Epidermal melanocyte (primary cell): ENCODE measurements at regions not wholly inside any gene's neighbourhood (a gene's known extent, or its start where the extent isn't known, plus 50 kb on each side); places are given as distances from the start of the nearest gene placed in this dataset.

Experiments
- DNase-seq: peaks from one replicate; pipeline ENCODE4 v3.0.0; 2011; ENCODE audit warnings: low spot score; ENCODE audit not compliant: insufficient read length

GRCh38 chr2:79453918-79454317 is 58.9 kb upstream of the CTNNA2 start:
- no peak for DNase-seq

GRCh38 chr2:79452651-79453050 is 60.2 kb upstream of the CTNNA2 start:
- no peak for DNase-seq

- DNase-seq, result no peak
Observed at GRCh38 chr2:79447463-79447862, 65.4 kb upstream of the CTNNA2 start.

GRCh38 chr2:79446313-79446712 is 66.5 kb upstream of the CTNNA2 start:
- no peak for DNase-seq

- no peak for DNase-seq
Observed at GRCh38 chr2:79437433-79438267, 75.2 kb upstream of the CTNNA2 start.

- DNase-seq, result no peak
Observed at GRCh38 chr2:79434362-79434761, 78.5 kb upstream of the CTNNA2 start.

GRCh38 chr2:79432731-79433146 is 80.1 kb upstream of the CTNNA2 start:
- no peak for DNase-seq

- no peak for DNase-seq
Observed at GRCh38 chr2:79428745-79429144, 84.1 kb upstream of the CTNNA2 start.

- DNase-seq, result no peak
Observed at GRCh38 chr2:79414690-79415089, 98.2 kb upstream of the CTNNA2 start.

GRCh38 chr2:79394485-79394859 is 118.4 kb upstream of the CTNNA2 start:
- no peak for DNase-seq

GRCh38 chr2:79393806-79394484 is 118.9 kb upstream of the CTNNA2 start:
- no peak for DNase-seq

- no peak for DNase-seq
Observed at GRCh38 chr2:79393107-79393685, 119.7 kb upstream of the CTNNA2 start.

- peak; percentile 42 for DNase-seq
Observed at GRCh38 chr2:79389481-79389880, 123.4 kb upstream of the CTNNA2 start.

GRCh38 chr2:79388024-79388423 is 124.8 kb upstream of the CTNNA2 start:
- no peak for DNase-seq

- no peak for DNase-seq
Observed at GRCh38 chr2:79387431-79387830, 125.4 kb upstream of the CTNNA2 start.

- DNase-seq, result no peak
Observed at GRCh38 chr2:79383681-79384080, 129.2 kb upstream of the CTNNA2 start.

- no peak for DNase-seq
Observed at GRCh38 chr2:79375817-79376216, 137.0 kb upstream of the CTNNA2 start.

GRCh38 chr2:79373358-79374130 is 139.3 kb upstream of the CTNNA2 start:
- DNase-seq, result no peak

GRCh38 chr2:79370976-79371538 is 141.8 kb upstream of the CTNNA2 start:
- DNase-seq, result no peak

GRCh38 chr2:79369127-79369526 is 143.7 kb upstream of the CTNNA2 start:
- no peak for DNase-seq

GRCh38 chr2:79368116-79368630 is 144.7 kb upstream of the CTNNA2 start:
- no peak for DNase-seq
